HG03108 (cell line): ENCODE measurements at regions not wholly inside any gene's neighbourhood (a gene's known extent, or its start where the extent isn't known, plus 50 kb on each side); places are given as distances from the start of the nearest gene placed in this dataset.

Source experiments
- ATAC-seq: cut with Tn5 transposase; IDR thresholded peaks from one replicate; pipeline ENCODE4 v1.9.1; 2021; ENCODE audit warnings: moderate library complexity; ENCODE audit not compliant: unreplicated experiment

DNA sequence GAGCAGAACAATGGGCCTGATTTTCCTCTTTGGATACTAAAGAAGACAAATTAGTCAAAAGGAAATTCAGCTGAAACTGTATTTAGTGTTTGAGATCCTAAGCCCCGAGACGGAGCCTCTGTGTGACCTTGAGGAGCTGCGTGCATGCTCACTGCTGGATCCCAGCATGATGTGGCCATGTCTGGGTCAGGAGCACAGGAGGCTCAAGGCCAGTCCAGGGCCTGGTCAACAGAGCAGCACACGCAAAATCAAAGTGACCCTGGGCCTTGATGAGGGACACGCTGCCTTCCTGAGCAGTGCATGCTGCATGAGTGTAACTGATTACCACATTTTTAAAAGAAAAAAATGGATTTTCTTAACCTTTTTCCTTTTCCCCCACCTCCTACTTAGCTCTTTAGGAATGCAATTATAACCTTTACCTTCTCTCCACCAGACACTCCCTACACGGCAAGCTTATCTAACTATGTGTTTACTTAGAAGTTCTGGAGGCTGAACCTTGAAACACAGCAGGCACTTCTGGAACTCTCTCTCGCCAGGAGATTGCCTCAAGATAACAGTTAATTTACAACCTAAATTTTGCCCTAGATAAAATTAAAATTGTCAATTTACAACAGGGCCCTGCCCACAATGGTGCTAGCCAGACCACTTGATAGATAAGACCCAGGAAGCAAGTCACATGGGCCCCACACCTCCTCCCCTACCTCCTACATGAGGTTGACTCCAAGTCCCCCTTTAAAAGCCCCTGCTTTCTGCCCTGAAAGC lies 144.6 kb downstream of the LRIG2 start:
- ATAC-seq, result no peak

DNA sequence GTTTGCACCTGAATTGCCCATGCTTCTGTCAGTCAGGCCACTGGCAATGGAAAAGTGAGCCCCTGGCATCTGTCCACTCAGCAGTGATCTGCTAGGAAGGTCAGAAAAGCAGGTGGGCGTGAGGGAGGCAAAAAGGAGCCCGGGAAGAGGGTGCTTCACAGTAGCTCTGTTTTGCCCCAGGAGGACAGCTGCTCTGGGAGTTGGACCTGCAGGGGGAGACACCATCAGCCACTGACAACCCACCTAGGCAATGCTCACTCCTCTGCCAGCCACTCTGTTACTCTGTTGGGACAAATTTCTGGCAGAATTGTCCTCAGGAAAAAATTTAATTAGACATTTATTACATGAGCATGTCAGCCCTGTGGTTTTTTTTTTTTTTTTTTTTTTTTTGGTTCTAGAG lies 146.4 kb downstream of the LRIG2 start:
- ATAC-seq, result no peak

DNA sequence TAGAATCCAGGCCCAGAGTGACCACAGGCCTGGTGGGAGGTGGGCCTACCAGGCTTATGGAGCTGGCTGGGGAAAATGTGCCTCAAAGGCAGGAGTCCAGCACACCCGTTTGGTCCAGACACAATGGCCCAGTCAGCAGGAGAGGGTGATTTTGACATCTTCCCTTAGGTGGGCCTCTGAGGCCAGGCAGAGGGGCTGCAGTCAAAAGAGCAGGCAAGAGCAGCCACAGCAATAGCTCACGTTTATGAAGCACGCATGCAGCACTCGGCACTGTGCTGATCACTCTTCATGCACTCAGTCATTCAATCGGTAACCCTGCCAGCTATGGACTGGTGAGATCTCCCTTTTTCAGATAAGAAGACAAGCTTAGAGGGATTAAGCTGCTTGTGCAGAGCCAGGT lies 146.8 kb downstream of the LRIG2 start:
- no peak for ATAC-seq

DNA sequence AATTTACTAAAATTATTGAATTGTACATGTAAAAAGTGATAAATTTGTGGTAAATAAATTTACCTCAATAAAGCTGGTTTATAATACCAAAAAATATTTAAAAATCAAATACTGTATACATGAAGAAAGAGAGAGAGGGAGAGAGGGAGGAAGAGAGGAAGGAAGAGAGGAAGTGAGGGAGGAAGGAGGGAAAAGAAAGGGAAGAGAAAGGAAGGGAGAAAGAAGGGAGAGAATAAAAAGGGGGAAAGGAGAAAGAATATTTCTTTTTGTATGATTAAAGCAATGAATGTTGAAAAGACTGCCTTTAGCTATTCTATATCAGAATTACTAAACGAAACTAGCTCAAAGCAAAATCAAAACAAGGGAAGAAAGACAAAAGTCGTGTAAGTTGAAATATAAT lies 150.0 kb downstream of the LRIG2 start:
- no peak for ATAC-seq

- no peak for ATAC-seq
These were observed 150.5 kb downstream of the LRIG2 start for GRCh38 chr1:113223546-113223945.

GRCh38 chr1:113226148-113226547 lies 153.2 kb downstream of the LRIG2 start:
- ATAC-seq, result peak; percentile 73

DNA sequence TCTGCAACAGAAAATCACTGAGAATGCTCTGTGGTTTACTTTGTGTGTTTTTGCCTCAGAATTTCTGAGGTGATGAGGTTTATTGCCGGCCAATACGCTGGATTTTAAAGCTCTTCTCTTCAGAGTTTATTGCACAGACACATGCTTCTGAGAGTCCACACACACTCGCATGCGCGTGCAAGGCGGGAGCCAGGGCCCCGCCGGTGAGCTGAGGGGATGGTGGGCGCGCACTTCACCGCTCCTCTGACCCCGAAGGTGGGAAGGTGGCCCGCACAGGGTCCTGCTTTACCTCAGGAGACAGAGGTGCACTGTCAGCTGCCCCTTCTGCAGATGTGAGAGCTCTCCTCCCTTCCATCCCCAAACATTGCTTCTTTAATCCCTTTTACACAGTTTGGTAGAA lies 158.4 kb upstream of the MAGI3 start:
- ATAC-seq, result no peak

GRCh38 chr1:113233441-113233840 lies 156.9 kb upstream of the MAGI3 start:
- no peak for ATAC-seq

GRCh38 chr1:113241237-113241636 lies 149.1 kb upstream of the MAGI3 start:
- no peak for ATAC-seq

- no peak for ATAC-seq
These were observed 147.8 kb upstream of the MAGI3 start for GRCh38 chr1:113242481-113242880.

DNA sequence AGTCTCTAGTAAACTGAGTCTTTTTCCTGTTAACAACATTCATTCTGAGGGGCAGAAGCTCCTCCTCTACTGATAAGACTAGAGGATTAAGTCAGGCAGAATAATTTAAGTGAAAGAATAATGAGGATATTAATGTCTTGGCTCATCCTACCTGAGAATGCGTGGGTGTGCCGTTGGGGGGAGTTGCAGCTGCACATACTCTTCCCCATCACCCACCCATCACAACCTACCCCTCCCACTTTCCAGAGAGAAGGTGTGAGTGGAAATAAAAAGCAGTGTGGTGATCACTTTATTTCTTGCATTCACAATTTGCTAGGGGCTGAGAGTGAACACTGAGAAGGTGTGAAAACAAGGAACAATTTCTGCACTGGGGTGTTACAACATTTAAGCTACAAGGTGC lies 146.8 kb upstream of the MAGI3 start:
- ATAC-seq, result no peak

DNA sequence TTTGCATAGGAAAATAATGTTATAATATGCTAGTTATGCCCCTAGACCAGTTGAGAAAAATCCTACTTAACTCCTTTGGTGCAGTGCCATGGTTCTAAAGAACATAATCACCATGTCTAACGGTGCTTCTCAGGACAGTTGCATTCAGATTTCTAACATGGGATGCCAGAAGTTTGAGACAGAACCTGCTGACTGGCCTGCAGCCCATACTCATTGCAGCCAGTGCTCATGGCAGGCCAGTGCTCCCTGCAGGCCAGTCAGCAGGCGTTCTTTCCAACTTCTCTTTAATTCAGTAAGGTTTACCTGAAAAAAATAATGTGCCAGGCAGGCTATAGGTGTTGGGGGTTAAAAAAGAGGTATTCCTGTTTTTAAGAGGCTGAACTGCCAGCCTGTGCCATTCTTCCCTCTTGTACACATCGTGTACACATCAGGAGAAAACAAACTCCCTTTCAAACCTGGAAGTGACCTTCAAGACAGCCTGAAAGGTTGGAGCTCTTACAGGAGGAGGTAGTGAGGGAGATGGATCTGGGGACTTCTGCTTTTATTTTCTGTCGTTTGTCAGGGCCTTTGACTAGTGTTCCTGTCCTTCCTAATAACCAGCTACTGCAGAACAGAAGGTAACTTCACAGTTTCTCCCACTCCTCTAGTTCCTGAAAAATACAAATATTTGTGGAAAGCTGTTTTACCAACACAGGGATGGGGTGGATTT lies 146.0 kb upstream of the MAGI3 start:
- ATAC-seq, result no peak

GRCh38 chr1:113245252-113245651 lies 145.1 kb upstream of the MAGI3 start:
- ATAC-seq, result no peak

- no peak for ATAC-seq
These were observed 143.4 kb upstream of the MAGI3 start for GRCh38 chr1:113246929-113247328.

DNA sequence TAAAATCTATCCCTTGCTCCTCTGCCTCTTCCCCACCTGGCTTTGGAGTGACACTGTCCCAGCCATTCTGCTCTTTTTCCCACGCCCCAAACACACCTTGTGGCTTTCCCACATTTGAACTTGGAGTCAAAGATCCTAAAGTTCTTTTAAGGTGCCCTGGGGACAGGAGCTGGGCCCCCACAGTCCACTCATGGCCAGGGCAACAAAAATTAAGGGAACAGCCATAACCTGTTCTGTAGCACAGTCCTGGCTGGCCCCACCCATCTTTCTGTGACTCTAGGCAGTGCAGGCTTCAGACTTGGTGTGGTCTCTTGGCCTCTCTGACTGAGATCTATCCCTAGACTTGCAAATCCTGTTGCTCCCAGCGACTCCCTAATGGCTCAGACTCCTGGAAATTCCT lies 143.0 kb upstream of the MAGI3 start:
- no peak for ATAC-seq

- no peak for ATAC-seq
These were observed 142.5 kb upstream of the MAGI3 start for GRCh38 chr1:113247782-113248181.

- ATAC-seq, result no peak
These were observed 141.8 kb upstream of the MAGI3 start for GRCh38 chr1:113248494-113248893.

DNA sequence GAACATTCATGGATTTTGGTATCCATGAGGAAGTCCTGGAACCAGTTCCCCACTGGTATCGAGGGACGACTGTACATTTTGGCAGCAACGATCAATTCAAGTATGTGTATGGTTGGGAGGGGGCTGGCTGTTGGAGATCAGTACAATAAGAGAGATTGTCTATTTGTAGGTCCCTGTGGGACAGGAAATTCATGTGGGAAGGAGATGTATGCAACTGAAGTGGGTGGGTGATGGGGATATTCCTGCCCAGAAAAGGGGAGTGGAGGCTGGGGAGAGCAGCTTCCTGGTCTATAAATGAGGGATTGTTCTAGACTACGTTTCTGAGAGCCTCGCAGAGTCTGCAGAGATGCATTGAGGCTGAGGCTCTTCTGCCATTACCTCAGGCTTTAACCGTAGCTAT lies 140.2 kb upstream of the MAGI3 start:
- no peak for ATAC-seq

DNA sequence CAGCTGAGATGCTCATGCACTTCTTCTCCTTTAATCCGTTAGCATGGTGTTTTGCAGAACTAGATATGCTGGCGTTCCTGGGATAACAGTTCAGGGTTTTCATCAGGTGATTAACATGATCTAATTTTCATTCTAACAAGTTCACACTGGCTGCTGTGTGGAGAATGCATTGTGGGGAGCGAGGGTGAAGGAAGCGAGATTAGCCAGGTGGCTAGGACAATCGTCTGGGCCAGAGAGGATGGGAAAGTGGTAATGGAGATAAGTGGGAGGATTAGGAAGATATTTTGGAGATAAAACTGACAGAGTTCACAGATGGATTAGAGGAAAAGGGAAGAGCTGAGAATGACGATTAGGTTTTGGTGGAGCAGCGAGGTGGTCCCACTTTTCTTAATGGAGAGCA lies 138.1 kb upstream of the MAGI3 start:
- ATAC-seq, result no peak

DNA sequence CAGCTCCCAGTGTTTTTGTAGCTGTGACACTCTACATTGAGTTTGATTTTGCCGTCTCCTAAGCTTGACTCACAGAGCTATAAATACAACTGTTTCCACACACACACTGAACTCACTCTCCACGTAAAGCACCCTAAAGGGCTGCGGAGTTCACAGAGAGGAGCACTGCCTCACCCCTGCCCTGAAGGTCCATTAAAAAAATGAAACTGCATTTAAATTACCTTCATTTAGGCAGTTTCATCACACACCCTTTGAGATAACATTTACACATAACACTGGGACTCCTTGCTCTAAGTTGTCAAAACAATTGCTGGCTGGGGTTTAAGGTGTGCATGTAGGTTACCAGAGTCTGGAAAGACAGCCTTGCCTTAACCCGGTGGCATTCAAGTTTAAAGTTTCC lies 137.1 kb upstream of the MAGI3 start:
- no peak for ATAC-seq

- no peak for ATAC-seq
These were observed 136.7 kb upstream of the MAGI3 start for GRCh38 chr1:113253590-113253989.

GRCh38 chr1:113255038-113255719 lies 135.1 kb upstream of the MAGI3 start:
- ATAC-seq, result no peak
